Activated CD8-positive, alpha-beta T cell treated with anti-CD3 and anti-CD28 coated beads, Interleukin-2, amount 10 ng/mL, durations not matched to agents 7 days and 5 days (primary cell): ENCODE measurements at regions not wholly inside any gene's neighbourhood (a gene's known extent, or its start where the extent isn't known, plus 50 kb on each side); places are given as distances from the start of the nearest gene placed in this dataset.

Experiments
- ATAC-seq: fragments of 150-1000 bp; cut with Tn5 transposase; one replicate; pipeline ENCODE4 v1.10.0; 2021; ENCODE audit warnings: moderate library complexity
- CTCF ChIA-PET: fragments of 350-600 bp; sonication (Branson Sonifier 250); formaldehyde crosslinking; loops from one replicate; lab custom pipeline; 2021; ENCODE audit warnings: antibody characterized with exemption; lab: Charles Lee
- POLR2A ChIA-PET: fragments of 350-600 bp; sonication (Branson Sonifier 250); formaldehyde crosslinking; loops from one replicate; lab custom pipeline; 2021; ENCODE audit warnings: antibody characterized with exemption; lab: Charles Lee
- DNase-seq: peaks from one replicate; pipeline ENCODE4 v3.0.0-alpha.2; 2020
- H3K27ac Mint-ChIP-seq: one replicate; pipeline ENCODE4 v1.8.0; 2021; ENCODE audit warnings: mild to moderate bottlenecking, mixed read lengths
- H3K27me3 Mint-ChIP-seq: one replicate; pipeline ENCODE4 v1.8.0; 2021; ENCODE audit warnings: low read depth, mixed read lengths
- H3K36me3 Mint-ChIP-seq: one replicate; pipeline ENCODE4 v1.8.0; 2021; ENCODE audit warnings: low read depth, mixed read lengths
- H3K4me1 Mint-ChIP-seq: one replicate; pipeline ENCODE4 v1.8.0; 2021; ENCODE audit warnings: low read depth, mixed read lengths
- H3K4me3 Mint-ChIP-seq: one replicate; pipeline ENCODE4 v1.8.0; 2021; ENCODE audit warnings: mild to moderate bottlenecking, mixed read lengths
- H3K9me3 Mint-ChIP-seq: one replicate; pipeline ENCODE4 v1.8.0; 2022; ENCODE audit warnings: mixed read lengths; ENCODE audit not compliant: insufficient read depth

DNA sequence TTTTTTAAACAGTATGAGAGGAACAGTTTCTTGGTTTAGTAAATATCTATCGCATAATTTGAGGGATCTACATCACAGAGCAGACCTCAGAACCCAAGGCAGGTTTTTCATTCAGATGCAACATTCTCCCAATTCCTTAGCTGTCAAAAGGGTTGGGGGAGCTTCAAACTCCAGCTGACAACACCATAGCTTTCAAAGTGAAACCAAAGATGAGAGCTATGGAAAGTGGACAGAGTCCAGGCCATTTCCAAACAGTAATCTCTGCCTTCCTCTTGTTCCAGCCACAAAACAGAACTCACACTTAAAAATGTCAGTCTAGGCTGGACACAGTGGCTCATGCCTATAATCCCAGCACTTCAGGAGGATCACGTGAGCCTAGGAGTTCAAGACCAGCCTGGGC, 87.8 kb downstream of the SPRING1 start:
- ATAC-seq = no peak
- ChIA-PET POLR2A (no interaction called here), CTCF (no interaction called here)
- no peaks in the 10 kb centered on the region for H3K9me3 Mint-ChIP-seq
- H3K27ac Mint-ChIP-seq = no peak overlapping the region
- H3K27me3 Mint-ChIP-seq = peaks cover 7% of the 10 kb centered on the region
- peaks cover 2% of the 10 kb centered on the region for H3K4me1 Mint-ChIP-seq
- DNase-seq = no peak
- no peak overlapping the region for H3K4me3 Mint-ChIP-seq
- H3K36me3 Mint-ChIP-seq = no peaks in the 10 kb centered on the region

GRCh38 chr12:116647813-116648212, 88.6 kb downstream of the MAP1LC3B2 start:
- CTCF ChIA-PET = interaction anchor here (1.0 kb wide), 1 partner anchor 56 kb away, joined by 3 read pairs; no protein-coding TSS in a partner anchor
- Mint-ChIP-seq H3K4me1 (peaks cover 2% of the 10 kb centered on the region), H3K27ac (no peak overlapping the region), H3K4me3 (no peak overlapping the region), H3K27me3 (peaks cover 3% of the 10 kb centered on the region), H3K36me3 (peaks cover 2% of the 10 kb centered on the region), H3K9me3 (no peaks in the 10 kb centered on the region)
- ATAC-seq = no peak
- POLR2A ChIA-PET = no interaction called here
- no peak for DNase-seq

DNA sequence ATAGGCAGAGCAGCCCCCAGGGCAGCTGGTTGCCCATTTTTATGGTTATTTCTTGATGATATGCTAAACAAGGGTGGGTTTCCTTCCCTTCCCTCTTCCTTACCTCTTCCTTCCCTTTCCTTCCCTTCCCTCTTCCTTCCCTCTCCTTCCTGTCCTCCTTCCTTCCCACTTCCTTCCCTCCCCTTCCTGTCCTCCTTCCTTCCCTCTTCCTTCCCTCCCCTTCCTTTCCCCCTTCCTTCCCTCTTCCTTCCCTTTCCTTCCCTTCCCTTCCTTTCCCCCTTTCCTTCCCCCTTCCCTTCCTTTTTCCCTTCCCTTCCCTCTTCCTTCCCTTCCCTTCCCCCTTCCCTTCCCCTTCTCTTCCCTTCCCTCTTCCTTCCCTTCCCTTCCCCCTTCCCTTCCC, 87.7 kb downstream of the MAP1LC3B2 start:
- no peak overlapping the region for H3K4me3 Mint-ChIP-seq
- peaks cover 2% of the 10 kb centered on the region for H3K36me3 Mint-ChIP-seq
- ChIA-PET CTCF (no interaction called here), POLR2A (no interaction called here)
- no peak for DNase-seq
- no peak overlapping the region for H3K27ac Mint-ChIP-seq
- no peaks in the 10 kb centered on the region for H3K9me3 Mint-ChIP-seq
- no peak for ATAC-seq
- H3K4me1 Mint-ChIP-seq = peaks cover 2% of the 10 kb centered on the region
- peaks cover 3% of the 10 kb centered on the region for H3K27me3 Mint-ChIP-seq

DNA sequence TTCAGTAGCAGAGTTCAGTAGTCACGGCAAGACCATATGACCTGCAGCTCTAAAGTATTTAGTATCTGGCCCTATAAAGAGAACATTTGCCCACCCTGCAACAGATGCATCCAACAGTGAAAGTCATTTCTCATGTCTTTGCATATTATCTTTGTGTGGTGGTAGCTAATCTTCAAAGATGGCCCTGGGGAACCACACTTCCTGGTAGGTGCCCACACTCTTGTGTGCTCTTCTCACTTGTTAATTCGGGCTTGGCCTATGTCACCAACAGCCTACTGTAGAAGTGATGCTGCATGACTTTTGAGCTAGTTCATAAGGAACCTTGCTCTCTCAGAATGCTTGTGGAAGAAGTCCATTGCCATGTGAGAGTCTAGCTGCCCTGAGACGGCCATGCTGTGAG, 85.6 kb downstream of the MAP1LC3B2 start:
- CTCF ChIA-PET = no interaction called here
- Mint-ChIP-seq H3K36me3 (peaks cover 2% of the 10 kb centered on the region), H3K27me3 (peaks cover 3% of the 10 kb centered on the region), H3K4me1 (no peaks in the 10 kb centered on the region), H3K9me3 (no peaks in the 10 kb centered on the region), H3K4me3 (no peak overlapping the region), H3K27ac (no peak overlapping the region)
- ATAC-seq (no peak), DNase-seq (no peak)
- POLR2A ChIA-PET = no interaction called here

DNA sequence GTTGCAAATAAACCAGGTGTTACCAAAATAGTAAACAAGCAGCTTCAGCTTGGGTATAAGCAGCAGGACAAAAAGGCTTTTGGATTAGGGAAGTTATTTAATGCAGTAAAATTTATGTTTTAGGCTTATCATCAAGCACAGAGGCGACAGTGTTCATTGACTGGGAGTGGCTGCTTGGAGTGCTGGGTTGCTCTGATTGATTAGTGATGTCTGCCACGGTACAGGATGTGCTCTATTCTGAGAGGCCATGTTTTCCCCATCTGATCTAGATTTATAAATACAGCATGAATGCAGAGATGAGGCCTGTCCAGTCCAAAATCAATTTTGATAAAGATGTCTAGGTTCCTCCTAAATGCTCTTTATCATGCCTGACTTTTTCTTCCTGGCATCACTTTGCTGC, 83.5 kb downstream of the MAP1LC3B2 start:
- no peak for DNase-seq
- Mint-ChIP-seq H3K4me1 (no peaks in the 10 kb centered on the region), H3K27me3 (no peaks in the 10 kb centered on the region), H3K9me3 (peaks cover 4% of the 10 kb centered on the region), H3K36me3 (peaks cover 2% of the 10 kb centered on the region), H3K27ac (no peak overlapping the region), H3K4me3 (no peak overlapping the region)
- ChIA-PET CTCF (interaction anchor here (1.4 kb wide), 1 partner anchor 16 kb away, joined by 3 read pairs; no protein-coding TSS in a partner anchor), POLR2A (no interaction called here)
- ATAC-seq = no peak

GRCh38 chr12:116642106-116642505, 82.9 kb downstream of the MAP1LC3B2 start:
- ChIA-PET POLR2A (no interaction called here), CTCF (no interaction called here)
- Mint-ChIP-seq H3K4me1 (no peaks in the 10 kb centered on the region), H3K4me3 (no peak overlapping the region), H3K27me3 (no peaks in the 10 kb centered on the region), H3K27ac (no peak overlapping the region), H3K9me3 (peaks cover 4% of the 10 kb centered on the region), H3K36me3 (peaks cover 2% of the 10 kb centered on the region)
- DNase-seq = no peak
- no peak for ATAC-seq

DNA sequence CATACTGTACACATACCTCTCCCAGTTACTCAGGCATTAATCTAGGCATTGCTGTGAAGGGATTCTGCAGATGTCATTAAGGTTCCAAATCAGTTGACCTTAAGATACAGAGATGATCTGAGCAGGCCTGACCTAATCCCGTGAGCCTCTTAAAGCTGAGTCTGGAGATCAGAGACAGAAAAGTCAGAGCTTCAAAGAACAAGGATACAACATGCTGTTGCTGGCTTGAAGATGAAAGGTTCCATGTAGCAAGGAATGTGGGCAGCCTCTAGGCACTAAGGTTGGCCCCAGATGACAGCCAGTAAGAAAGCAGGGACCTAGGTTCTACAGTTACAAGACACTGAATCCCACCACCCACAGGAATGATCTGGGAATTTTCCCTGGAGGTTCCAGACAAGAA, 81.1 kb downstream of the MAP1LC3B2 start:
- peaks cover 2% of the 10 kb centered on the region for H3K36me3 Mint-ChIP-seq
- no peak overlapping the region for H3K4me3 Mint-ChIP-seq
- peaks cover 4% of the 10 kb centered on the region for H3K9me3 Mint-ChIP-seq
- peaks cover 7% of the 10 kb centered on the region for H3K27me3 Mint-ChIP-seq
- ATAC-seq = no peak
- POLR2A ChIA-PET = no interaction called here
- no peak overlapping the region for H3K27ac Mint-ChIP-seq
- DNase-seq = no peak
- no peaks in the 10 kb centered on the region for H3K4me1 Mint-ChIP-seq
- CTCF ChIA-PET = no interaction called here

- Mint-ChIP-seq H3K4me3 (no peak overlapping the region), H3K9me3 (peaks cover 4% of the 10 kb centered on the region), H3K27ac (no peak overlapping the region), H3K27me3 (peaks cover 12% of the 10 kb centered on the region), H3K36me3 (peaks cover 2% of the 10 kb centered on the region), H3K4me1 (peaks cover 4% of the 10 kb centered on the region)
- ChIA-PET POLR2A (no interaction called here), CTCF (no interaction called here)
- DNase-seq (no peak), ATAC-seq (no peak)
Measured at GRCh38 chr12:116639765-116640164, 80.6 kb downstream of the MAP1LC3B2 start.

DNA sequence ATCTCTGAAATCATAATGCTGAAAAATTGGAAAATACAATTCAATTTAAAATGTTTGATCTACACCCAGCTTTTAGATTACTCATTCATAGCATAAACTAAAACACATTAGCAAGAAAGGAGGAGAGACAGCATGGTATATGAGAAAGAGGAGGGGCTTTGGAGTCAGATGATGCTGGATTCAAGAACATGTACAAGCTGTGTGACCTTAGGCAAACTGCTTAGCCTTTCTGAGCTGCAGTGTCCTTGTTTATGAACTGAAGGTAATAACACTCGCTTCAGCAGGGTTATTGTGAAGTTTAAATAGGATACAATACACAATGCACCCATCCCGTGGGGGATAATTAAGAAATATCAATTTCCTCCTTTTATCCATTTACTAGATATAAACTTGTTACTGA, 79.2 kb downstream of the MAP1LC3B2 start:
- ATAC-seq = no peak
- H3K36me3 Mint-ChIP-seq = peaks cover 2% of the 10 kb centered on the region
- no peak overlapping the region for H3K27ac Mint-ChIP-seq
- no peak overlapping the region for H3K4me3 Mint-ChIP-seq
- H3K9me3 Mint-ChIP-seq = peaks cover 4% of the 10 kb centered on the region
- H3K4me1 Mint-ChIP-seq = peaks cover 4% of the 10 kb centered on the region
- ChIA-PET CTCF (interaction anchor here (1.2 kb wide), 1 partner anchor 36 kb away, joined by 3 read pairs; no protein-coding TSS in a partner anchor), POLR2A (no interaction called here)
- DNase-seq = no peak
- peaks cover 18% of the 10 kb centered on the region for H3K27me3 Mint-ChIP-seq

GRCh38 chr12:116637589-116638150, 78.5 kb downstream of the MAP1LC3B2 start:
- Mint-ChIP-seq H3K27me3 (peaks cover 18% of the 10 kb centered on the region), H3K4me1 (peaks cover 4% of the 10 kb centered on the region), H3K27ac (no peak overlapping the region), H3K4me3 (no peak overlapping the region), H3K36me3 (no peaks in the 10 kb centered on the region), H3K9me3 (peaks cover 4% of the 10 kb centered on the region)
- POLR2A ChIA-PET = no interaction called here
- DNase-seq (no peak), ATAC-seq (no peak)
- CTCF ChIA-PET = no interaction called here

DNA sequence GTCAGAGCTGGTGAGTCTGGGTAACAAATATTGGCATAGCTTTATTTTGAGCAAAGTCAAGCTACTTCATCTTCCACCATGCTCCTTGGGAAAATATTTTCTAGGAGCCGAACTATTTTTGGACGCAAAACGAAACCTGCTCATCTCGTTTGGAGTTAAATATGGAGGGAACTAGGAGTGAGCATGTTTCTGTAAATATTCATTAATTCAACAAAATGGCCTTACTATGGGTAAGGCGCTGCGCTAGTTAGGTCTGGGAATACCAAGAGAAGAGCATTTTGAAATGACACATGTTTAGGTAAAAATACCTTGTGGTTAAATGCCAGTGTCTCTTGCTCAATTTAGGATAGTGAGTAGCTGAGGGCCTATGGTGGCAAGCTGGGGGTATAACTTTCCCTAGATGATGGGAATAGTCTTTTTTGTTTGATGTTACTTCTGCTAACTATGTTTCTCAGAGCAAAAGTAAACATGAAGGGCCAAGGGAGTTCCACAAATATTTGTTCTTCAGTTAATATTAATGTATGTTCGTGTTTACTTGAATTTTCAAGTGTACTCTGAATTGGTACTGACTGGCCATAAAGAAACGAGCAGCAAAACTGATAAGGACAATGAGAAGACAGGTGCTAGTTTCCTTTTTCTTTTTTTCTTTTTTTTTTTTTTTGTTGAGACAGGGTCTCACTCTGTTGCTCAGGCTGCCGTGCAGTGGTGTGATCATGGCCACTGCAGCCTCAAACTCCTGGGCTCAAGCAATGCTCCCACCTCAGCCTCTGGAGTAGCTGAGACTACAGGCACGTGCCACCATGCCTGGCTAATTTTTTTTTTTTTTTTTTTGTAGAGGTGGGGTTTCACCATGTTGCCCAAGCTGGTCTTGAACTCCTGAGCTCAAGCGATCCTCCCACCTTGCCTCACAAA, 77.7 kb downstream of the MAP1LC3B2 start:
- H3K9me3 Mint-ChIP-seq = peaks cover 4% of the 10 kb centered on the region
- no peak for ATAC-seq
- H3K27me3 Mint-ChIP-seq = peaks cover 18% of the 10 kb centered on the region
- CTCF ChIA-PET = interaction anchor here (0.6 kb wide), 1 partner anchor 385 kb away, joined by 4 read pairs; no protein-coding TSS in a partner anchor
- POLR2A ChIA-PET = no interaction called here
- no peak for DNase-seq
- H3K27ac Mint-ChIP-seq = no peak overlapping the region
- H3K36me3 Mint-ChIP-seq = no peaks in the 10 kb centered on the region
- no peak overlapping the region for H3K4me3 Mint-ChIP-seq
- H3K4me1 Mint-ChIP-seq = peaks cover 4% of the 10 kb centered on the region

GRCh38 chr12:116635487-116635886, 76.3 kb downstream of the MAP1LC3B2 start:
- Mint-ChIP-seq H3K4me1 (peaks cover 4% of the 10 kb centered on the region), H3K36me3 (no peaks in the 10 kb centered on the region), H3K4me3 (no peak overlapping the region), H3K27ac (no peak overlapping the region), H3K9me3 (peaks cover 4% of the 10 kb centered on the region), H3K27me3 (peaks cover 20% of the 10 kb centered on the region)
- no peak for DNase-seq
- no peak for ATAC-seq
- ChIA-PET POLR2A (no interaction called here), CTCF (interaction anchor here (0.7 kb wide), 1 partner anchor 21 kb away, joined by 4 read pairs; no protein-coding TSS in a partner anchor)
